ENCODE measurements at regions not wholly inside any gene's neighbourhood (a gene's known extent, or its start where the extent isn't known, plus 50 kb on each side); places are given as distances from the start of the nearest gene placed in this dataset.

DNA sequence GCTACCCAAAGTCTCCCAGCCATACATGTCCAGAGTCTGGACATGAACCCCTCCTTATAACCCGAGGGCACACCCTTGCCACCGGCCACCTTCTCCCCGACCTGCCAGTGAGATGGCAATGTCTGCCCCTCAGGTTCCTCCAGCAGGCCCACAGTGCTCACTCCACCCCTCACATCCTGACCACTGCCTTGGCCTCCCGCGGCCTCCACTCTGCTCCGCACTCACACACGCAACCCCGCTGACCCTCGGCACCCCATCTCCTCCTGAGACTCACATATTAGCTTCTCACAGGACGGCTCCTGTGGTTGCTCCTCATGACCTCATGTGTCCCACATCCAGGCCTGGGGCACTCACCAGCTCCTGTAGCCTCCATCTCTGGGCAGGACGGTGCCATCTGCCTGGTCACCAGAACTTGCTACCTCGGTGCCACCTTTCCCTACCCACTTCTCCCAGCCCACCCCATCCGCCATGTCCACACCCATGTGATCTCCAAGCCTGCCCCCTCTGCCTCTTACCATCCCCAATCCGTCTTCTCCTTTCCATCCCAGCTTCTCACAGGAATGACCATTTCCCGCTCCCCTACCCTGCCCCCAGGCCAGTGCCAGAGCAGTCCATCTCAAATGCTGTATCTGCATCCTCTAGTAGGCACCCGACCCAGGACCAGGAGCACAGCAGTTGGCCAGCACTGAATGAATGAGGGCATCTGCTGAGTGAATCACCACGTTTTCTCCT lies 198.6 kb upstream of the DIO3 start:
- DNase-seq: no peak

DNA sequence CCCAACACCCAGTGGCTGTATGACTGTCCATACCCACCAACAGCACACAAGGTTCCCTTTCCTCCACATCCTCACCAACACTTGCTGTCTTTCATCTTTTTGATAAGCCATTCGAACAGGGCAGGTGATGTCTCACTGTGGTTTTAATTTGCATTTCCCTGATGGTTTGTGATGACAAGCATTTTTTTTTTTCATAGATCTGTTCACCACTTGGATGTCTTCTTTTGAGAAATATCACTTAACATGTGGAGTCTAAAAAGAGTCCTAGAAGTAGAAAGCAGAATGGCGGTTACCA lies 198.1 kb upstream of the DIO3 start:
- no peak for DNase-seq

DNA sequence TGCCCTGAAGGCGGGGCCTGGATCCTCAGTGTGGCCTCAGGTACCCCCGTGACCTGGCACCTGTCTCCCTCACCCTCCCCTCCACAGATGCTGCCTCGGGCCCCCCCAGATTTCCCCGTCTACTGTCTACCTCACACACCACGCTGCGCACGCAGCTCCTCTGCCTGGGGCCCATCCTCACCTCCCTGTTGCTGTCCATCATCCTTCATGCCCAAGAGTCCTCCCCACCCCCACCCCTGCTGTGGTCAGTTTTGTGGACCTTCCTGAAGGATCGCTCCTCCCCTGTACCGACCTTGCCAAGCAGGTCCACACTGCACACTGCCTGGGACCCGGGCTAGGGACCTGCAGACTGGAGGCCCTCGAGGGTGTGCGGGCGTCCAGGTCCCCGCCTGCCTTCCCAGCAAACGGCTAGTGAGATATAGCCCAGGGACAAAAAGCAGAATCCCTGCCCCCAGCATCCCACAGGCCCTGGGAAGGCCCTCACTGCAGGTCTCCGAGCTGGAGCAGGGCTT lies 197.4 kb upstream of the DIO3 start:
- no peak for DNase-seq

- no peak for DNase-seq
Observed at GRCh38 chr14:101364503-101365328, 196.6 kb upstream of the DIO3 start.

- no peak for DNase-seq
Observed at GRCh38 chr14:101365329-101366158, 195.8 kb upstream of the DIO3 start.

- no peak for DNase-seq
Observed at GRCh38 chr14:101367421-101368261, 193.7 kb upstream of the DIO3 start.

DNA sequence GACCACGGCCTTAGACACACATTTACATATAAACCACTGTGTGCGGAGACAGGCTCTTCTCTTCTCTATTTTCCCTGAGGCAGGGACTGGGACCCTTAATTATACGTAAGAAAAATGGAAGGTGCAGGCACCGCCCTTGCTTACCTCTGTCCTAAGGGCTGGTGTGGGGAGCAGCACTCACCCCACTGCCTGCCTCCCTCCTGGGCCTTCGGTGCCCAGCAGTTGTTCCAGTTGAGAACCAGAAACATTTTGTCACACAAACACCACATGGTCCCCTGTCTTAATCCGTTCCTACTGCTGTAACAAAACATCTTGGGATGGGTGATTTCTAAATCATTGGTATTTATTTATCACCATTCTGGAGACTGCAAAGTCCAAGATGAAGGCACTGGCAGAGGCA lies 192.7 kb upstream of the DIO3 start:
- DNase-seq: no peak

DNA sequence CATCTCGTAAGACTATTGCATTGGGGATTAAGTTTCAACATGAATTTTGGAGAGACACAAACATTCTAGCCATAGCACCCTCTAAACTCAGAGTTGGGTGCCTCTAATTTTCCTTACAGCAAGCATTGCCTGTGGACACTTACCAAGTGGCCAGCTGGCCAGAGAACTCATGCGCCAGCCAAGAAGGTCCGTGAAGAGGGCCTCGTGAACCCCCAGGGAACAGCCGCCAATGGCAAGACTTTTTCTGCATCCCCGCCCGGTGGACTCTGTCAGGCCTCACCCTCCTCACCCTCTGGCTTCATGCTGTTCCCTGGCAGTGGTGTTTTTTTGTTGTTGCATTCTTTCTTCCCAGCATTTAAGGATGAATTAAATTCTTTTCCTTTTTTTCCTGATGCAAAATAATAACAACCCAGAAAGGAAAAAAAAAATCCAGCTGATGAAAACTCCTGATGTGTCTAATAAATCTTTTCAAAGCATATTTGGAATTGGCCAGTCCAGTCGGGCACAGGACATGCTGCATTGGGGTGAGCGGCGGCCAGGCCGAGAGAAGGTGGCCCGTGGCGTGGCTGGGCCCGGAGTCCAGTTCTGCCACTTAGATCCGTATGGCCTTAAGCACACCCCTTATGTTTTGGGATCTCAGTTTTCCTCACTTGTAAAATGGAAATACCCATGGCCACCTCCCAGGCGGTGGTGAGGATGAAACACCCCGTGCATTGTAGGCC lies 191.9 kb upstream of the DIO3 start:
- no peak for DNase-seq

DNA sequence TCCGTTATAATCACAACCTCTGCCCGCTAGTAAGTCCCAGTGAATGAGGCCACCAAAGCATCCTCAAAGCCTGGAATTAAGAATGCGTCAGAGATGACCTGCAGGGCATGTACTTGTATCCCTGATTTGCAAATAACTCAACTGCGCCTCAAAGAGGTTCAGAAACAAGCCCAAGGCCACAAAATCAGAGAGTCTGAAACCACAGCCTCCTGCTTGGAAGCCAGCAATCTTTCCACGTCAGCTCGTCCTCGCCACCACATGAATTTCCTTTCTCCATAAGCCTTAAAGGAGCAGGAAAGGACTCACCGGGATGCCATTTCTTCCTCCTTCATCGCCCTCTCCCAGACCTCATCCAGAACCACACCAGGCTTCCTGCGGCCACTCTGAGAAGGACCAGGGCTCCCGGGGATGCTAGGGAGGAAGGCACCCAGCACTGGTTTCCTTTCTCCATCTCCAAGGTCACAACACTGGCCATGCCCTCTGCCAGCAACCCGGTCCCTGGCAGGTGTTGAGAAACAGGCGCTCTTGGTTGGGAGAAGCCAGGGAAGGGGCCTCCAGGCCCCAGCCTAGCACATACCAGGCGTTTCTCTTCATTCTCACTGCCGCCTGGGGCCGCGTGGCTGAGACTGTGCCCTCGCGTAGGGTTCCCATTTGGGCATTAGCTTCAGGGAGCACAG lies 191.2 kb upstream of the DIO3 start:
- no peak for DNase-seq

- DNase-seq: no peak
Observed at GRCh38 chr14:101370593-101371569, 190.4 kb upstream of the DIO3 start.

DNA sequence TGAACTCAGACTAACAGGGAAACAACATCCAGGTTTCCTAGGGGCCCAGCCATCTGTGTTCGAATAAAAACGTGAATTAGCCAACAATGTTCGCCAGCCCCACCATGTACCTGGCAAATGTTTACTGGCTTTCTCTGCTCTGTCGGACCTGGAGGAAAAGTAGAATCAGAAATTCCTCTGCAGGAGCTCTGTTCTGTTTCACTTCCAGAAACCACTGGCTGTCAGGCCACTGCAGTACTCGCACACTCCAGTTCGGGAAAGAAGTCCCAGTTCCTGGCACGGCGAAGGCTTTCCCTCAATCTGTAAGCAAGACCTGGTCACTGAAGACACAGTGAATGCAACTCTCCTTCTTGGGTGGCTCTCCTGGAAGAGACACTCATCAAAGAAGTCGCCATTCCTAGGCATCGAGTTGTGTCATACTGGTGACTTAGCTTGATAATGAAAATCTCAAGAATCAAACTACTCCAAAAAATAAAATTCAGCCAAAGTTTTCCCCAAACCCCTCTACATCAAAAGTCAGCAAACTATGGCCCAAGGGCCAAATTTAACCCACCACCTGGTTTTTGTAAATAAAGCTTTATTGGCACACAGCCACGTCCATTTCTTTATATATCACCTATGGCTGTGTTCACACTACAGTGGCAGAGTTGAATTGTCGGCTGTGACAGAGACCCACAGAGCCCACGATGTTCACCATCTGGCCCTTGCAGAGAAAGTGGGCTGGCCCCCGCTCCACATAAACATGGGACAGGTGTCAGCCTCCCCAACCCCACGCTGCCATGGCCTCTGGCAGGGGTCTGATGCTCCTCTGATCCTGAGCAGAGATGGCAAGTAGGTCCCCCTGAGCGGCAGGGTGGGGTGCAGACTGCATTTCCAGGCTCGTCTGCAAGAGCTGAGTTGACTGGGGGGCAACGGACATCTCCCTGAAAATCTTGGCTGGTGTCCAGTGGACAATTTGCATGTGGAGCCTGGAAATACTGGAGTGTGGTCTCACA lies 189.2 kb upstream of the DIO3 start:
- no peak for DNase-seq

GRCh38 chr14:101372894-101373620 lies 188.2 kb upstream of the DIO3 start:
- no peak for DNase-seq

- DNase-seq: no peak
Observed at GRCh38 chr14:101373690-101374295, 187.5 kb upstream of the DIO3 start.

DNA sequence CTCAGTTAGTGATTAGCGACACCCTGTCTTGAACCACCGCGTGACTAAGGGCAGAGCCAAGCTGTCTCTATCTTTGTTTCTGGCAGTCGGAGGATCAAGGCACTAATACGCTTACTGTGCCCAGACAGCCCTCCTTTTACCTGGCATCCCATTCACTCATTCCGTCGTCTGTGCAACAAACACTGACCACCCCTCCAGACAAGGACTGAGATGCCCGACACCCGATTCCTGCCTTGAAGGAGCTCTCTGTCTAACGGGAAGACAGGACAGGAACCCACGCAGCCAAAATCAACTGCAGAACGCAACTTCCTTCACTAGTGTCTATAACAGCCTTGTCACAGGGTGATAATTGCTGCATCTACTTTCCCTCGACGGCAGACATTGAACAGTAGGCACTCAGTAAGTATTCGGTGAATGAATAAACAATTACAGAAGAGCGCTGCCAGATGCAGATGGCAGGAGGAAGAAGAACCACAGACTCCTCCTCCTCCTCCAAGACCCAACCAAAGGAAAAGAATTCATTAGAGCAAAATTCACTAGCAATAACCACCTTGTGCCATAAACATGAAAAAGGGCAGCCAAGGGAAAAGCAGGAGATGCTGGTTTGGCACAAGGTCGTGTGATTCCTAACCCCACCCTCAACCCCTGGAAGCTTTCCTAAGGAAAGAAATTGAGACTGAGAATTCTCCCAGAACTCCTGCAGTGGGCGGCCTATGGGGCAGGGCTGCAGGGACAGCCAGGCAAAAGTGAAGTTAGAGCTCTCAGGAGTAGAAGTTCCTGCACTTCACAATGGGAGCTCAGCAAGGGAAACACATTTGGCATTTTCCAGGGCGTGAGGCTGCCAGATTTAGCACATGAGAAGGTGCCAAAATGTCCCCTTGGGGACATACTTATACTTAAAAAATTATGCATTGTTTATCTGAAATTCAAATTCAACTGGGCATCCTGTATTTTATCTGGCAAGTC lies 186.6 kb upstream of the DIO3 start:
- no peak for DNase-seq

DNA sequence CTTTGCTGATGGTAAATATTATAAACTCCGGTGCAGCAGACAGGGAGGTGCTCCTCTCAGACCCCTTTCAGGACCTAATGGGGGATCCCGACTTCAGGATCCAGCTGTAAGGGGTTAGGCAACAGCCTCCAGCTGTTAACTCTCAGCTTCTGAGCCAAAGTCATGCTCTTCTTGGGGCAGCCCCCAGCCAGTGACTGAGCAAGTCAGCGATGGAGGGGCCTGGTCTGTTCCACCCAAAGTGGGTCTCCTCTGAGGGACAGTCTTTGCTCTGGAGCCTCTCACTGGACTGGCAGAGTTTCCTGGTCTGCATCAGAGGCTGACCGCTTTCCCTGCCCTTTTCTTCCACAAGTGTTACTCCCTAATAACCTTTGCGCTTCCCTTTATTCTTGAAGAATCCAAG lies 184.2 kb upstream of the DIO3 start:
- no peak for DNase-seq

DNA sequence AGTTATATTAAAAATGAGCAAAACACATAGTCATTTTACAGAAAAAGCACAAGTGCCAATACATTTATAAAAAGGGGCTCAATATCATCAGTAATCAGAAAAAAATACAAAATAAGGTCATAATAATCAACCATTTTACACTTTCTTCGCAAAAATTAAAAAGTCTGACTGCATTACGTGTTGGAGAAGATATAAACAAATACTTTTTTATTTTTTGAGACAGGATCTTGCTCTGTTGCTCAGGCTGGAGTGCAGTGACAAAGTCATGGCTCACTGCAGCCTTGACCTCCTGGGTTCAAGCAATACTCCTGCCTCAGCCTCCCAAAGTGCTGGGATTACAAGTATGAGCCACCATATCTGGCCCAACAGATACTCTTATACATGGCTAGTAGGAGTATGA lies 181.5 kb upstream of the DIO3 start:
- no peak for DNase-seq

Data from activated naive CD4-positive, alpha-beta T cell treated with anti-CD3 and anti-CD28 coated beads, Interleukin-2, amount 50 U/mL, for 16 hours (primary cell).